Bronchial epithelial cell (primary cell): ENCODE measurements at regions not wholly inside any gene's neighbourhood (a gene's known extent, or its start where the extent isn't known, plus 50 kb on each side); places are given as distances from the start of the nearest gene placed in this dataset.
A peak's percentile ranks its signal among the peaks of the same experiment; 100 is the strongest.
"Not testable (repeated sequence)": the region's sequence is repeated elsewhere in the genome, so short reads cannot be mapped to it uniquely, and the experiment has no call there.

ENCODE experiments used
- DNase-seq: peaks from one replicate; pipeline ENCODE4 v3.0.0-alpha.2; 2010; ENCODE audit warnings: low read depth
- FAIRE-seq: peaks from 2 replicates; lab custom pipeline; 2011; peaks lifted over from hg19 to GRCh38; lab: Jason Lieb, UNC
- H3K27me3 ChIP-seq: 2 replicates; pipeline ENCODE4 v1.5.1; 2011; ENCODE audit warnings: low read length; ENCODE audit not compliant: control insufficient read depth, insufficient read depth
- H3K36me3 ChIP-seq: 2 replicates; pipeline ENCODE4 v1.5.1; 2011; ENCODE audit warnings: low read length; ENCODE audit not compliant: control insufficient read depth, insufficient read depth
- H3K4me3 ChIP-seq: 2 replicates; pipeline ENCODE4 v1.5.1; 2011; ENCODE audit warnings: mild to moderate bottlenecking, low read depth, low read length, control low read depth
- CTCF ChIP-seq: IDR thresholded peaks from 2 replicates; pipeline ENCODE4 v1.5.1; 2011; ENCODE audit warnings: mild to moderate bottlenecking, moderate library complexity, low read length, control low read depth, inconsistent platforms; ENCODE audit not compliant: insufficient read depth, severe bottlenecking

GRCh38 chr5:121429761-121430160 lies 421.9 kb upstream of the FTMT start:
- Histone ChIP-seq H3K36me3 (no peaks in the 10 kb centered on the region), H3K4me3 (no peak overlapping the region), H3K27me3 (no peaks in the 10 kb centered on the region)
- FAIRE-seq (no peak), DNase-seq (peak; percentile 37)
- TF ChIP-seq CTCF: no peak

- Histone ChIP-seq H3K27me3 (no peaks in the 10 kb centered on the region), H3K4me3 (no peak overlapping the region), H3K36me3 (no peaks in the 10 kb centered on the region)
- no peak for FAIRE-seq
- TF ChIP-seq CTCF: no peak
- DNase-seq: peak; percentile 65
Measured at GRCh38 chr5:121430538-121430937, 421.1 kb upstream of the FTMT start.

- H3K27me3 ChIP-seq: no peaks in the 10 kb centered on the region
- no peak overlapping the region for H3K4me3 ChIP-seq
- FAIRE-seq: no peak
- DNase-seq: no peak
- H3K36me3 ChIP-seq: no peaks in the 10 kb centered on the region
- TF ChIP-seq CTCF: no peak
Measured at GRCh38 chr5:121445511-121445910, 406.2 kb upstream of the FTMT start.

GRCh38 chr5:121462441-121462840 lies 389.2 kb upstream of the FTMT start:
- TF ChIP-seq CTCF: no peak
- DNase-seq (no peak), FAIRE-seq (no peak)
- Histone ChIP-seq H3K36me3 (no peaks in the 10 kb centered on the region), H3K4me3 (no peak overlapping the region), H3K27me3 (no peaks in the 10 kb centered on the region)

- H3K36me3 ChIP-seq, H3K27me3 ChIP-seq, DNase-seq, H3K4me3 ChIP-seq, FAIRE-seq: not testable (repeated sequence)
Measured at GRCh38 chr5:121471222-121471621, 380.5 kb upstream of the FTMT start.

- no peak overlapping the region for H3K4me3 ChIP-seq
- H3K27me3 ChIP-seq: no peaks in the 10 kb centered on the region
- no peak for FAIRE-seq
- H3K36me3 ChIP-seq: no peaks in the 10 kb centered on the region
- TF ChIP-seq CTCF: no peak
- no peak for DNase-seq
Measured at GRCh38 chr5:121478636-121479035, 373.0 kb upstream of the FTMT start.
